ENCODE measurements at regions not wholly inside any gene's neighbourhood (a gene's known extent, or its start where the extent isn't known, plus 50 kb on each side); places are given as distances from the start of the nearest gene placed in this dataset.

- DNase-seq (ENCODE audit: low read depth) = no peak
- TF ChIP-seq, protein P1, sequence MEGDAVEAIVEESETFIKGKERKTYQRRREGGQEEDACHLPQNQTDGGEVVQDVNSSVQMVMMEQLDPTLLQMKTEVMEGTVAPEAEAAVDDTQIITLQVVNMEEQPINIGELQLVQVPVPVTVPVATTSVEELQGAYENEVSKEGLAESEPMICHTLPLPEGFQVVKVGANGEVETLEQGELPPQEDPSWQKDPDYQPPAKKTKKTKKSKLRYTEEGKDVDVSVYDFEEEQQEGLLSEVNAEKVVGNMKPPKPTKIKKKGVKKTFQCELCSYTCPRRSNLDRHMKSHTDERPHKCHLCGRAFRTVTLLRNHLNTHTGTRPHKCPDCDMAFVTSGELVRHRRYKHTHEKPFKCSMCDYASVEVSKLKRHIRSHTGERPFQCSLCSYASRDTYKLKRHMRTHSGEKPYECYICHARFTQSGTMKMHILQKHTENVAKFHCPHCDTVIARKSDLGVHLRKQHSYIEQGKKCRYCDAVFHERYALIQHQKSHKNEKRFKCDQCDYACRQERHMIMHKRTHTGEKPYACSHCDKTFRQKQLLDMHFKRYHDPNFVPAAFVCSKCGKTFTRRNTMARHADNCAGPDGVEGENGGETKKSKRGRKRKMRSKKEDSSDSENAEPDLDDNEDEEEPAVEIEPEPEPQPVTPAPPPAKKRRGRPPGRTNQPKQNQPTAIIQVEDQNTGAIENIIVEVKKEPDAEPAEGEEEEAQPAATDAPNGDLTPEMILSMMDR (IDR thresholded peaks at IDR 0.05; ENCODE audit: low read length, missing control alignments) = no peak
- H3K4me3 ChIP-seq (replicated peaks; ENCODE audit: low read depth, low read length) = no peak overlapping the region
These were observed 150.1 kb upstream of the RPS6KA2 start for GRCh38 chr6:166777096-166777630.

DNA sequence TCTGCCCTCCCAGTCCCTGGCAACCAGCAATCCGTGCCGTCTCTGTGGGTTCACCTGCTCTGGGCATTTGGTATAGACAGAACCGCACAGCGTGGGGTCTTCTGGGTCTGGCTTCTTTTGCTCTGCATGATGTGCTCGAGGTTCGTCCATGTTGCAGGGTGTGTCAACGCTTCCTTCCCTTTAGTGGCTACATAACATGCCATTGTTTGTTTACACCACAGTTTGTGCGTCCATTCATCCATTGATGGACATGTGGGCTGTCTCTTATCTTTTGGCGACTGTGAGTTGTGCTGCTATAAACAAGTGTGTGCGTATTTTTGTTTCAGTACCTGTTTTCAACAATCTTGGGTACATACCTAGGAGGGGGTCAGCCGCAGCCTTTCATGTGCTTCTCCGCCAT, 149.5 kb upstream of the RPS6KA2 start:
- TF ChIP-seq, protein P1 (IDR thresholded peaks at IDR 0.05; ENCODE audit: low read length, missing control alignments) = no peak
- DNase-seq (ENCODE audit: low read depth) = no peak
- H3K4me3 ChIP-seq (replicated peaks; ENCODE audit: low read depth, low read length) = no peak overlapping the region

- no peak for DNase-seq (ENCODE audit: low read depth)
- H3K4me3 ChIP-seq (replicated peaks; ENCODE audit: low read depth, low read length) = no peak overlapping the region
- TF ChIP-seq, protein P1 (IDR thresholded peaks at IDR 0.05; ENCODE audit: low read length, missing control alignments) = no peak
These were observed 148.8 kb upstream of the RPS6KA2 start for GRCh38 chr6:166775923-166776220.

GRCh38 chr6:166775180-166775922, 148.3 kb upstream of the RPS6KA2 start:
- no peak overlapping the region for H3K4me3 ChIP-seq (replicated peaks; ENCODE audit: low read depth, low read length)
- peak; percentile 84 for DNase-seq (ENCODE audit: low read depth)
- TF ChIP-seq, protein P1 (IDR thresholded peaks at IDR 0.05; ENCODE audit: low read length, missing control alignments) = peak; percentile 93

DNA sequence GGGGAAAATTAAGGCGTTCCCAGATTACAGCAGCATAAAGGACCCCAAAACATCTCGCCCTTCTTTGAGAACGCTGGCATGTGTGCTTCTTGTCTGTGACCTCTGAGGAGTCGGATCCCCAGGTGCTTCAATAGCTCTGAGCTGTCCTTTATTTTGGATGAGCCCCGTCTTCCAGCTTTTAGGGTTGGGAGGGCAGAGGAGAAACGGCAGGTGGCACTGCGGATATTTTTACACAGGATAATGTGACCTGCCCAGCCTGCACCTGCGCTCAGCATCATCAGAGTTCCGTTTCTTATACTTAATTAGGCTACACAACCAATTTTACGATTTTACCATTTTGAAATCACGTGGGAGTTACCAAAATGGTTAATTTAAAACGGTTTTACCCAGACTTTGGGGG, 147.7 kb upstream of the RPS6KA2 start:
- TF ChIP-seq, protein P1 (IDR thresholded peaks at IDR 0.05; ENCODE audit: low read length, missing control alignments) = no peak
- no peak overlapping the region for H3K4me3 ChIP-seq (replicated peaks; ENCODE audit: low read depth, low read length)
- DNase-seq (ENCODE audit: low read depth) = no peak

DNA sequence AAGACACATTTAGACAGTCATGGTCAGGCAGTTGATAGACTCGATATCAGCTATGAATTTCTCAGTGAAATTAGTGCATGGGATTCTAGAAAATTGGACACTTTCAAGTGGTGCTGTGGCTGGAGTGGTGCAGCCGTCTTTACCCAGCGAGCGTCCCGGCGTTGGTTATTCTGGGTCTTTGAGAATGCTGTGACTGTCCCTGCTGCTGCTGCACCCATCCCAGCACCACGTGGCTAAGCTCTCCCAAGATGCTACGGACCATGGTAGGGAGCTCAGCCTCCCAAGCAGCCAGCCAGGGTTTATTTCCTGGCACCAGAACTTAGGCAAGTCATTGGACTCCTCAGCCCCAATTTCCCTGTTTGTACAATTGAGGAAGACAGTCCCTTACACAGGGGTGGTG, 147.2 kb upstream of the RPS6KA2 start:
- H3K4me3 ChIP-seq (replicated peaks; ENCODE audit: low read depth, low read length) = no peak overlapping the region
- TF ChIP-seq, protein P1 (IDR thresholded peaks at IDR 0.05; ENCODE audit: low read length, missing control alignments) = no peak
- no peak for DNase-seq (ENCODE audit: low read depth)

GRCh38 chr6:166772518-166772917, 145.5 kb upstream of the RPS6KA2 start:
- no peak for DNase-seq (ENCODE audit: low read depth)
- TF ChIP-seq, protein P1 (IDR thresholded peaks at IDR 0.05; ENCODE audit: low read length, missing control alignments) = no peak
- no peak overlapping the region for H3K4me3 ChIP-seq (replicated peaks; ENCODE audit: low read depth, low read length)
